GM19035 (cell line): ENCODE measurements at regions not wholly inside any gene's neighbourhood (a gene's known extent, or its start where the extent isn't known, plus 50 kb on each side); places are given as distances from the start of the nearest gene placed in this dataset.

Source experiments
- ATAC-seq: cut with Tn5 transposase; IDR thresholded peaks from one replicate; pipeline ENCODE4 v1.9.1; 2021; ENCODE audit not compliant: unreplicated experiment

- ATAC-seq = peak; percentile 62
These were observed 55.6 kb downstream of the ZNF281 start for GRCh38 chr1:200354243-200354642.

- no peak for ATAC-seq
These were observed 56.6 kb downstream of the ZNF281 start for GRCh38 chr1:200353232-200353631.

DNA sequence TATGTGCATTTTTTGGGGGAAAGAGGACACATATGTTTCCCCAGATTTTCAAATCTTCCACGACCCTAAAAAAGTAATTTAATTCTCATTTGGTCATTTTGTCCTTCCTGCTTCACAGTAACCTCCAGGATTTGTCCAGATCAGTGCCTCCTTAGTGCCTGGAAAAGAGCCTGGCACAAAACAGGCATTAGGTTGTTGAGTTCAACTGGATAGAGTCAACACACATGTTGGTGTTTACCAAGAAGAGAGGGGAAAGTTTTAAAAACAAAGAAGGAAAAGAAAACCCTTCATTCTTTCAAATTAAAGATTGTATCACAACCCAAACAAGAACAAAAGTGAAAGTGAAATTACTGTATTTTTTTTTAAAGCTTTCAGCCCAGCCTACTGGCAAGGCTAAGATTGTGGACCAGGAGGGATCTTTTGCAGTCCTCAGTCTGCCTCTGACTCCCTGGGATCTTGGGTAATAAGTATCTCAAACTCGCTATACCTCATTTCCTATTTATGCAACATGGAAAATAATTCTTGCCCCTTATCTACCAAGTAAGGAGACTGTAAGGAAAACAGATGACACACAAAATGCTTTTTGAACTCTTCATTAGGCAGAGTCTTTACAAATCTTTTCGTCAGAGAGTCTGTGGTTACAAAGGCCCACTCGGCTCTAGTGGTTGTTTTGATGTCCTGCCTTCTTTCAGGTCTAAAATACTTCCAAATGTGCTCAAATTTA lies 57.8 kb downstream of the ZNF281 start:
- ATAC-seq = peak; percentile 53

GRCh38 chr1:200351425-200351824 lies 58.4 kb downstream of the ZNF281 start:
- ATAC-seq = no peak

DNA sequence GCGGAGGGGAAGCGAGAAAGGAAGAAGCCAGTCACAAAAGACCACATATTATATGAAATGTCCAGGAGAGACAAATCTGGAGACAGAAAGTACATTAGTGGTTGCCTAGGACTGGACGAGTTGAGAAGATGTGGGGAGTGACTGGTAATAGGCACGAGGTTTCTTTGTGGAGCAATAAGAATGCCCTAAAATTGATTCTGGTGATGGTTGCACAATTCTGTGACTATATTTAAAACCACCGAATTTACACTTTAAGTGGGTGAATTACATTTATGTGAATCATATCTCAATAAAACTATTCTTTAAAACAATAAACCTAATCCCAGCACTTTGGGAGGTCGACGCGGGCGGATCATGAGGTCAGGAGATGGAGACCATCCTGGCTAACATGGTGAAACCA lies 63.1 kb downstream of the ZNF281 start:
- no peak for ATAC-seq

DNA sequence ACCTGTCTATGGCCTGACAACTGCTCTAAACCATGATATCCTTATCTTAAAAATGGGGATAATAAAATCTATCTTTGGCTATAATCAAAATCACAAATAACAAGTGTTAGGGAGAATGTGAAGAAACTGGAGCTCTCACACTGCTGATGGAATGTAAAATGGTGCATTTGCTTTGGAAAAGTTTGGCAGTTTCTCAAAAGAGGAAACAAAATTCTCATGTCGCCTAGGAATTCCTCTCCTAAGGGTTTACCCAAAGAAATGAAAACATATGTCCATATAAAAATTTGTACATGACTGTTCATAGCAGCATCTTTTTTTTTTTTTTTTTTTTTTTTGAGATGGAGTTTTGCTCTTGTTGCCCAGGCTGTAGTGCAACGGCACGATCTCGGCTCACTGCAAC lies 64.3 kb downstream of the ZNF281 start:
- ATAC-seq = no peak

GRCh38 chr1:200343874-200344273 lies 66.0 kb downstream of the ZNF281 start:
- no peak for ATAC-seq

DNA sequence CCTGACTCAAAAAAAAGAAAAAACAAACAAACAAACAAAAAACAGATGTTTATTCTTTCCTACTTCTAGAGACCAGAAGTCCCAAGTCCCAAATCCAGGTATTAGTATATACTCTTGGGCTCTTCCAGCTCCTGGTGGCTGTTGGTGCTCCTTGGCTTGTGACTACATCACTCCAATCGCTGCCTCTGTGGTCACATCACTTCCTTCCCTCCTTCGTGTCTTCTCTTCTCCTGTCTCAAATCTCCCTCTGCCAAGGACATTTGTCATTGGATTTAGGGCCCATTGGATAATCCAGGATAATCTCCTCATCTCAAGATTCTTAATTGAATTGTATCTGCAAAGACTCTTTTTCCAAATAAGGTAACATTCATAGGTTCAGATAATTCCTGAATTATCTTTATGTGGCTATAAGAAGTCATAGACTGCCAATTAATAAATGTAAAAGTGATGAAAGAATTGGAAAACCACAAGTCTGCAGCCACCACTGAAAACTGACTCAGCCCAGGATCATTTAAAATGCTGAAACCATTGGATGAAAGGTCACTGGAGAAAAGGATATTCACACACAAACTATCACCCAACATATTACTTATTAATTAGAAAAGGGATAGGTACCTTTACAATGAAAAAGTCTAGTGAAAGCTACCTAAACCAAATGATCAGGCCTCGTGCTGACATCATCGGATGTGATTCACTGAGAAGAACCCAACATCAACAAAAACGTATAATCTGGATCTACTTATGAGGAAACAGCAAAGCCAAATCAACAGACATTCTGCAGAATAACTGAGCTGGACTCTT lies 67.1 kb downstream of the ZNF281 start:
- ATAC-seq = no peak

DNA sequence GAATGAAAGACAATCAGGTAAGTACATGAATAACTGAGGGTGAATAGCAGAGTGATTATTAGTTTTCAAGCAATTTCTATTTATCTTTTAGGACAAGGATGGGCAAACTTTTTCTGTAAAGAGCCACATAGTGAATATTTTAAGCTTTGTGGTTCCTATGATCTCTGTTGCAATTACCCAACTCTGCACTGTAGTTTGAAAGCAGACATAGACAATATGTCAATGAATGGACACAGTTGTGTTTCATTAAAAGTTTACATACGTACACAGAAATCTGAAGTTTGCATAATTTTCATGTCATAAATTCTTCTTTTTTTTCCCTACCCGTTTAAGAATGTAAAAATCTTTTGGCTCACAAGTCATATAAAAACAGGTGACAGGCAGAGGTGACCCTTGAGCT lies 71.4 kb downstream of the ZNF281 start:
- no peak for ATAC-seq

DNA sequence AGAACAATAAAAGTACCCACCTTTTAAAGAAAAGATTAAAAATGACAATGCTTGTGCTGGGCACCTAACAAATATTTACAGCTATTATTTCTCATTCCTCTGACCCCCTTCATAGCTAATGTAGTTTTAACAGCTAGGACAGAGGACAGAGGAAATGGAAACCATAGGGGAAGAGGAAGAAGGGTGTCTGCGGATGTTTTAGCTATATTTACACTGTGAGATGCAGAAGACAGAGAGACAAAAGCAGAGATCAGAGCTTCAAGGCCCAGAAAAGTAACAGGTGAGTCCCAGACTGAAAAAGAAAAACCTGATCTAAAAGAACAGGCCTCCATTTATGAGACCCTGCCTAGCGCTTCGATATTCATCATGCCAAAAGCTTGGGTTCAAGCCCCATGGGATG lies 72.0 kb downstream of the ZNF281 start:
- ATAC-seq = no peak

DNA sequence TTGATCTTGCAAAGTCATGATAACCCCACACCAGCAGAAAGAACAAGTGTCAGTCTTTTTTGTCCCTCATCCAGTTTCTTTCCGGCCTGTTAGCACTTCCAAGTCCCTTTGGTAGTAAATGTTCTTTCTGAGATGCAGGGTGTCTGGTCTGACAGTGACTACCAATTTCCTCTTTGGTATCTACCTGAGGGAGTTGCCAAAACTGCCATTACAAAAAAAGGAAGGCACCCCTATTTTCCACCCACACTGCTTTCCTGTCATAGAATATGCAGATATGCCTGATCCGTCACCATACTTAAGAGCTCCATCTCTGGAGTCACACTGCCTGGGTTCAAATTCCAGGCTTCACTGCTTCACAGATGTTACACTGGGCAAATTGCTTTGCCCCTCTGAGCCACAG lies 72.4 kb downstream of the ZNF281 start:
- ATAC-seq = no peak

- ATAC-seq = no peak
These were observed 72.9 kb downstream of the ZNF281 start for GRCh38 chr1:200336901-200337391.

DNA sequence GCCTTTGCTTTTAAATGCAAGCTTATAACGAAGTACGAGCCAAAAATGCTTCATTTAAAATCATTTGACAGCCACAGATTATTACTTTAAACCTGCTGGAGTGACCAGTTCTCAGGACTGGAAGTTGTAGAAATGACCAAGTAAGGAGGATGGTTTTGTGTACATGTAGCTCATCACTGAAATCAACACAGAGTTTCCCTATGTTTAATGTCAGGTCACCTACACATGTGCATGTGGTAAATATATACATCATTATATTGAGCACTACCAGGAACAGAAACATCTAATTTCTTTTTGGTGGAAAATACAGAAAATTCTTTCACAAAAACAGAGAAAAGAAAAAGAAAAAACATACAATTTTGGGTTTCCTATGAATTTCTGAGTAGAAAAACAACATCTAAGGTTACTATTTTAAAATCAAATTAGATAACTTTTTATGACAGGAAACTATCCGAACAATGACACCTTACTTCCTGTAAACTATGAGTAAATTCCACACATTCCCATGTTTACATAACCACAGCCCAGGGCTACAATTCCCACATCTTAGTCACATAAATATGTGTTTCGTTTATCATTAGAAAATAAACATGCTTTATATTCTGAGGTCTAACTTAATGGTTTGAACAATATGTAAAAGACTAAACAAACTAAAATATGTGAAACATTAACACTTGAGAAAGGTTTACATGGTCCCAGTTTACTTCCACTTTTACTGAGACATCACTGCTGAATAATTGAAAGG lies 73.6 kb downstream of the ZNF281 start:
- ATAC-seq = no peak

GRCh38 chr1:200334661-200335256 lies 75.1 kb downstream of the ZNF281 start:
- no peak for ATAC-seq

- no peak for ATAC-seq
These were observed 76.5 kb downstream of the ZNF281 start for GRCh38 chr1:200333329-200333728.

GRCh38 chr1:200332716-200333115 lies 77.1 kb downstream of the ZNF281 start:
- ATAC-seq = no peak

GRCh38 chr1:200330741-200331428 lies 79.0 kb downstream of the ZNF281 start:
- ATAC-seq = no peak

- no peak for ATAC-seq
These were observed 80.5 kb downstream of the ZNF281 start for GRCh38 chr1:200329208-200329882.

DNA sequence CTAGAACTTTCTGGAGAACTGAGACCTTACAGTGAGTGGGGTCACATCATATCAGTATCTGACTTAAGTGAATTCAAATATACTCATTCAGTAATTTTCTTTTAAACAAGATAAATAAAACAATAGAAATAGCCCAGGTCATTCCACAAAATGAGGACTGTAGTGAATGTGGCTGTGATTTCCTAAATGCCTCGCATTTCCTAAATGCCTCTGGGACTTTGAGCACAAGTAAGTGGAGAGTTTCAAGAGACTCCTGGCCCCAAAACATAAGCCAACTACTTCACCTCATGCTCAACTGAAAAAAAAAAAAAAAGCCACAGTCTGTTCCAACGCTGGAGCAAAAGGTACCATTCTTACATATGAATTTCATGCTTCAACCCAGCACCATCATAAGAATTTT lies 81.5 kb downstream of the ZNF281 start:
- no peak for ATAC-seq

DNA sequence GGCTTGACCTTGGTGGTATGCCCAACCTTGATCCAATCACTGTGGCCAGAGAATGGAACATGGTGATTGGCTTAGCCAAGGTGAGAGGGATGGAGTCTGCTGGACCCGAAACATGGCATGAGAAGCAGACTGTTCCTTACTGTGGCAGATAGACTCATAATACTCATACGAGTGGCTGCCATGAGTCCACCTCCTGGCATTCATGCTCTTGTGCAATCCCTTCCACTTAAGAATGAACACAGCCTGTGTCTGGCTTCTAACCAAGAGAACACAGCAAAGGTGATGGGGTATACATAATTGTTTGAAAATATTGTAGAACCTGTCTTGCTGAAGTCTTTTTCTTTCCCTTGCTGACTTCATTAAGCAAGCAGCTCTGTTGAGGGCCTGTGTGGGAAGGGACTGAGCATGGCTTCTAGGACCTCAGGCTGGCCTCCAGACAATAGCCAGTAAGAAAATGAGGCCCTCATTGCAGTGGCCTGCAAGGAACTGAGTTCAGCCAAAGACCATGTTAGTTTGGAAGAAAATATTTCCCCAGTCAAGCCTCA lies 85.9 kb downstream of the ZNF281 start:
- ATAC-seq = no peak
